ENCODE measurements at regions not wholly inside any gene's neighbourhood (a gene's known extent, or its start where the extent isn't known, plus 50 kb on each side); places are given as distances from the start of the nearest gene placed in this dataset.

- Mint-ChIP-seq H3K36me3 (ENCODE audit: low read depth) (peaks cover 11% of the 10 kb centered on the region), H3K9me3 (no peaks in the 10 kb centered on the region), H3K4me3 (peak overlapping the region; percentile 71), H3K27ac (peak overlapping the region; percentile 85), H3K27me3 (ENCODE audit: insufficient read depth) (peaks cover 2% of the 10 kb centered on the region; the same call in 1 of the 2 replicates), H3K4me1 (ENCODE audit: low read depth) (peaks cover 61% of the 10 kb centered on the region)
- peak; percentile 82 for DNase-seq
- TF ChIP-seq CTCF (IDR thresholded peaks at IDR 0.05), result no peak
Observed at GRCh38 chr6:144415835-144416237, 130.7 kb downstream of the UTRN start.

- Mint-ChIP-seq H3K36me3 (ENCODE audit: low read depth) (peaks cover 7% of the 10 kb centered on the region), H3K27ac (peak overlapping the region; percentile 85), H3K4me1 (ENCODE audit: low read depth) (peaks cover 57% of the 10 kb centered on the region), H3K4me3 (peak overlapping the region; percentile 71), H3K9me3 (no peaks in the 10 kb centered on the region), H3K27me3 (ENCODE audit: insufficient read depth) (peaks cover 2% of the 10 kb centered on the region; the same call in 1 of the 2 replicates)
- peak; percentile 12 for DNase-seq
- no peak for TF ChIP-seq CTCF (IDR thresholded peaks at IDR 0.05)
Observed at GRCh38 chr6:144416244-144416643, 131.1 kb downstream of the UTRN start.

- H3K36me3 Mint-ChIP-seq (ENCODE audit: low read depth), result peaks cover 5% of the 10 kb centered on the region
- no peak for DNase-seq
- H3K4me3 Mint-ChIP-seq, result peak overlapping the region; percentile 71; the same call in 1 of the 2 replicates
Observed at GRCh38 chr6:144416773-144417172, 131.6 kb downstream of the UTRN start.

GRCh38 chr6:144417681-144418080 is 132.5 kb downstream of the UTRN start:
- no peak for DNase-seq
- Mint-ChIP-seq H3K4me3 (no peak overlapping the region), H3K4me1 (ENCODE audit: low read depth) (peaks cover 42% of the 10 kb centered on the region), H3K27ac (peak overlapping the region; percentile 45; the same call in 1 of the 2 replicates), H3K36me3 (ENCODE audit: low read depth) (peaks cover 8% of the 10 kb centered on the region), H3K27me3 (ENCODE audit: insufficient read depth) (peaks cover 2% of the 10 kb centered on the region; the same call in 1 of the 2 replicates), H3K9me3 (no peaks in the 10 kb centered on the region)
- no peak for TF ChIP-seq CTCF (IDR thresholded peaks at IDR 0.05)

More at GRCh38 chr6:144416773-144417172, 131.6 kb downstream of the UTRN start:
- Mint-ChIP-seq H3K27ac (peak overlapping the region; percentile 85), H3K9me3 (no peaks in the 10 kb centered on the region), H3K27me3 (ENCODE audit: insufficient read depth) (peaks cover 2% of the 10 kb centered on the region; the same call in 1 of the 2 replicates), H3K4me1 (ENCODE audit: low read depth) (peaks cover 52% of the 10 kb centered on the region)
- no peak for TF ChIP-seq CTCF (IDR thresholded peaks at IDR 0.05)

- no peak for TF ChIP-seq CTCF (IDR thresholded peaks at IDR 0.05)
- no peak for DNase-seq
- Mint-ChIP-seq H3K9me3 (no peaks in the 10 kb centered on the region), H3K27ac (no peak overlapping the region), H3K4me1 (ENCODE audit: low read depth) (peaks cover 34% of the 10 kb centered on the region), H3K36me3 (ENCODE audit: low read depth) (peaks cover 14% of the 10 kb centered on the region), H3K4me3 (no peak overlapping the region), H3K27me3 (ENCODE audit: insufficient read depth) (no peaks in the 10 kb centered on the region)
Observed at GRCh38 chr6:144418959-144419545, 133.9 kb downstream of the UTRN start.

Measured in HFFc6 (cell line).